ENCODE measurements at regions not wholly inside any gene's neighbourhood (a gene's known extent, or its start where the extent isn't known, plus 50 kb on each side); places are given as distances from the start of the nearest gene placed in this dataset.

- TF ChIP-seq, protein P1, sequence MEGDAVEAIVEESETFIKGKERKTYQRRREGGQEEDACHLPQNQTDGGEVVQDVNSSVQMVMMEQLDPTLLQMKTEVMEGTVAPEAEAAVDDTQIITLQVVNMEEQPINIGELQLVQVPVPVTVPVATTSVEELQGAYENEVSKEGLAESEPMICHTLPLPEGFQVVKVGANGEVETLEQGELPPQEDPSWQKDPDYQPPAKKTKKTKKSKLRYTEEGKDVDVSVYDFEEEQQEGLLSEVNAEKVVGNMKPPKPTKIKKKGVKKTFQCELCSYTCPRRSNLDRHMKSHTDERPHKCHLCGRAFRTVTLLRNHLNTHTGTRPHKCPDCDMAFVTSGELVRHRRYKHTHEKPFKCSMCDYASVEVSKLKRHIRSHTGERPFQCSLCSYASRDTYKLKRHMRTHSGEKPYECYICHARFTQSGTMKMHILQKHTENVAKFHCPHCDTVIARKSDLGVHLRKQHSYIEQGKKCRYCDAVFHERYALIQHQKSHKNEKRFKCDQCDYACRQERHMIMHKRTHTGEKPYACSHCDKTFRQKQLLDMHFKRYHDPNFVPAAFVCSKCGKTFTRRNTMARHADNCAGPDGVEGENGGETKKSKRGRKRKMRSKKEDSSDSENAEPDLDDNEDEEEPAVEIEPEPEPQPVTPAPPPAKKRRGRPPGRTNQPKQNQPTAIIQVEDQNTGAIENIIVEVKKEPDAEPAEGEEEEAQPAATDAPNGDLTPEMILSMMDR (IDR thresholded peaks at IDR 0.05): no peak
- no peak for TF ChIP-seq POLR2A (IDR thresholded peaks at IDR 0.05)
Observed at GRCh38 chr1:143625886-143626285, 345.9 kb downstream of the FAM72C start.

Measured in Peyer's patch (tissue), 4 donors.